Neural cell (in vitro differentiated cells): ENCODE measurements at regions not wholly inside any gene's neighbourhood (a gene's known extent, or its start where the extent isn't known, plus 50 kb on each side); places are given as distances from the start of the nearest gene placed in this dataset.

Experiments
- H2AFZ ChIP-seq: fragments of 200-600, 300-800 bp; sonication (generic), shearing (Covaris generic); 2 replicates; pipeline ENCODE4 v1.6.0; 2014; ENCODE audit warnings: low read depth, mild to moderate bottlenecking, antibody characterized with exemption, low read length, moderate library complexity
- H3F3A ChIP-seq: fragments of 200-600 bp; shearing (Covaris generic); 2 replicates; pipeline ENCODE4 v1.6.1; 2016; ENCODE audit warnings: mild to moderate bottlenecking, moderate library complexity, mixed read lengths, antibody characterized with exemption, low read length; ENCODE audit not compliant: insufficient read depth, poor library complexity, severe bottlenecking
- H3K27ac ChIP-seq: fragments of 200-600, 300-800 bp; sonication (generic), shearing (Covaris generic); 2 replicates; pipeline ENCODE4 v1.5.1; 2014; ENCODE audit warnings: mild to moderate bottlenecking, low read length, moderate library complexity
- H3K27me3 ChIP-seq: fragments of 300-800, 200-600 bp; sonication (generic), shearing (Covaris generic); 2 replicates; pipeline ENCODE4 v1.6.0; 2014; ENCODE audit warnings: mild to moderate bottlenecking, low read depth, low read length, moderate library complexity; ENCODE audit not compliant: insufficient read depth
- H3K36me3 ChIP-seq: fragments of 300-800, 200-600 bp; sonication (generic), shearing (Covaris generic); 2 replicates; pipeline ENCODE4 v1.5.1; 2014; ENCODE audit warnings: mild to moderate bottlenecking, antibody characterized with exemption, low read length, moderate library complexity; ENCODE audit not compliant: insufficient read depth
- H3K4me2 ChIP-seq: fragments of 300-800, 200-600 bp; sonication (generic), shearing (Covaris generic); 2 replicates; pipeline ENCODE4 v1.6.0; 2014; ENCODE audit warnings: mild to moderate bottlenecking, low read length
- H3K4me3 ChIP-seq: fragments of 300-800, 200-600 bp; sonication (generic), shearing (Covaris generic); 2 replicates; pipeline ENCODE4 v1.5.1; 2014; ENCODE audit warnings: mild to moderate bottlenecking, low read length, moderate library complexity
- H3K79me2 ChIP-seq: fragments of 200-600 bp; shearing (Covaris generic); replicated peaks from 2 replicates; pipeline ENCODE4 v1.6.0; 2014; ENCODE audit warnings: mild to moderate bottlenecking, low read length, moderate library complexity; ENCODE audit not compliant: insufficient read depth
- H3K9ac ChIP-seq: fragments of 300-800, 200-600 bp; sonication (generic), shearing (Covaris generic); 2 replicates; pipeline ENCODE4 v1.6.1; 2016; ENCODE audit warnings: mild to moderate bottlenecking, low read length, mixed read lengths
- H3K9me2 ChIP-seq: fragments of 200-600 bp; shearing (Covaris generic); 2 replicates; pipeline ENCODE4 v1.6.1; 2016; ENCODE audit warnings: mild to moderate bottlenecking, low read length, mixed read lengths; ENCODE audit not compliant: insufficient read depth
- H3K9me3 ChIP-seq: fragments of 200-600, 300-800 bp; sonication (generic), shearing (Covaris generic); 2 replicates; pipeline ENCODE4 v1.6.1; 2016; ENCODE audit warnings: mild to moderate bottlenecking, mixed run types, low read length, moderate library complexity, mixed read lengths
- H4K20me1 ChIP-seq: fragments of 200-600 bp; shearing (Covaris generic); 2 replicates; pipeline ENCODE4 v1.6.1; 2016; ENCODE audit warnings: mild to moderate bottlenecking, mixed run types; ENCODE audit not compliant: insufficient read depth
- EP300 ChIP-seq: fragments of 450-650 bp; conservative IDR thresholded peaks from 2 replicates; pipeline ENCODE4 v1.6.1; 2014; ENCODE audit warnings: antibody characterized with exemption, mild to moderate bottlenecking, moderate library complexity; ENCODE audit not compliant: poor library complexity, severe bottlenecking
- EZH2 ChIP-seq: fragments of 200-600, 300-800 bp; shearing (Covaris generic), sonication (generic); IDR thresholded peaks from 2 replicates; pipeline ENCODE4 v1.6.1; 2014; ENCODE audit warnings: antibody characterized with exemption, low read length, borderline replicate concordance, mild to moderate bottlenecking; ENCODE audit not compliant: insufficient read depth, poor library complexity, severe bottlenecking
- MXI1 ChIP-seq: fragments of 450-650 bp; conservative IDR thresholded peaks from 2 replicates; pipeline ENCODE4 v1.6.1; 2014; ENCODE audit warnings: antibody characterized with exemption, mild to moderate bottlenecking; ENCODE audit not compliant: poor library complexity, severe bottlenecking
- POLR2AphosphoS5 ChIP-seq: IDR thresholded peaks from 2 replicates; pipeline ENCODE4 v1.6.1; 2012
- RAD21 ChIP-seq: fragments of 450-650 bp; conservative IDR thresholded peaks from 2 replicates; pipeline ENCODE4 v1.6.1; 2014; ENCODE audit warnings: antibody characterized with exemption, mild to moderate bottlenecking, moderate library complexity
- SMC3 ChIP-seq: fragments of 450-650 bp; conservative IDR thresholded peaks from 2 replicates; pipeline ENCODE4 v1.6.1; 2014; ENCODE audit warnings: antibody characterized with exemption, mild to moderate bottlenecking, moderate library complexity; ENCODE audit not compliant: poor library complexity
- TAF1 ChIP-seq: IDR thresholded peaks from 2 replicates; pipeline ENCODE4 v1.6.1; 2012; ENCODE audit warnings: low read depth
- TF ChIP-seq, protein P1 (sequence below): fragments of 450-650 bp; IDR thresholded peaks from 2 replicates; pipeline ENCODE4 v1.5.1; 2014; ENCODE audit warnings: antibody characterized with exemption, mild to moderate bottlenecking, moderate library complexity; ENCODE audit not compliant: poor library complexity, severe bottlenecking
- TF ChIP-seq, protein P2 (sequence below): IDR thresholded peaks from 2 replicates; pipeline ENCODE4 v1.6.1; 2012; ENCODE audit warnings: borderline replicate concordance

DNA sequence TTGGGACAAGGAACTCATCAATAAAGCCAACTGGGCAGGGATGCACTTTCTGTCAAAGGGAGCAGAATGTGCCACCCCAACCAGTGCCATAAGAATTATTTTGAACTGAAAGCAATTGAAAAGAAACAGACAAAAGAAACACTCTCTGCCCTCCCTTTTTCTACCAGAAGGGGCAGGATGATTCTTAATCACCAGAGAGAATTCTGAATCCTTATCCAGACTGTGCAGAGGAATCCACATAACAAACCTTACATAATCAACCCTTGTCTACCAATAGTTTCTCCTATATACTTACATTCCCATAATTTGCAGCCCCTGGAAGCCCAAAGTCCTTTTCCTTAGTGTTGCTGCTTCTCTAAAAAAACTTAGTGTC, 520.7 kb upstream of the NBEA start:
- H3K79me2 ChIP-seq, result no peaks in the 10 kb centered on the region
- H3K4me3 ChIP-seq, result no peak overlapping the region
- no peak overlapping the region for H3K27ac ChIP-seq
- H2AFZ ChIP-seq, result no peak overlapping the region
- no peaks in the 10 kb centered on the region for H3K27me3 ChIP-seq
- no peaks in the 10 kb centered on the region for H4K20me1 ChIP-seq
- no peaks in the 10 kb centered on the region for H3K9me3 ChIP-seq
- H3K9ac ChIP-seq, result no peak overlapping the region
- no peaks in the 10 kb centered on the region for H3K9me2 ChIP-seq
- no peaks in the 10 kb centered on the region for H3F3A ChIP-seq
- H3K36me3 ChIP-seq, result no peaks in the 10 kb centered on the region
- TF ChIP-seq TAF1, result no peak
- TF ChIP-seq, protein P1, sequence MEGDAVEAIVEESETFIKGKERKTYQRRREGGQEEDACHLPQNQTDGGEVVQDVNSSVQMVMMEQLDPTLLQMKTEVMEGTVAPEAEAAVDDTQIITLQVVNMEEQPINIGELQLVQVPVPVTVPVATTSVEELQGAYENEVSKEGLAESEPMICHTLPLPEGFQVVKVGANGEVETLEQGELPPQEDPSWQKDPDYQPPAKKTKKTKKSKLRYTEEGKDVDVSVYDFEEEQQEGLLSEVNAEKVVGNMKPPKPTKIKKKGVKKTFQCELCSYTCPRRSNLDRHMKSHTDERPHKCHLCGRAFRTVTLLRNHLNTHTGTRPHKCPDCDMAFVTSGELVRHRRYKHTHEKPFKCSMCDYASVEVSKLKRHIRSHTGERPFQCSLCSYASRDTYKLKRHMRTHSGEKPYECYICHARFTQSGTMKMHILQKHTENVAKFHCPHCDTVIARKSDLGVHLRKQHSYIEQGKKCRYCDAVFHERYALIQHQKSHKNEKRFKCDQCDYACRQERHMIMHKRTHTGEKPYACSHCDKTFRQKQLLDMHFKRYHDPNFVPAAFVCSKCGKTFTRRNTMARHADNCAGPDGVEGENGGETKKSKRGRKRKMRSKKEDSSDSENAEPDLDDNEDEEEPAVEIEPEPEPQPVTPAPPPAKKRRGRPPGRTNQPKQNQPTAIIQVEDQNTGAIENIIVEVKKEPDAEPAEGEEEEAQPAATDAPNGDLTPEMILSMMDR, result peak; percentile 16
- H3K4me2 ChIP-seq, result no peak overlapping the region

DNA sequence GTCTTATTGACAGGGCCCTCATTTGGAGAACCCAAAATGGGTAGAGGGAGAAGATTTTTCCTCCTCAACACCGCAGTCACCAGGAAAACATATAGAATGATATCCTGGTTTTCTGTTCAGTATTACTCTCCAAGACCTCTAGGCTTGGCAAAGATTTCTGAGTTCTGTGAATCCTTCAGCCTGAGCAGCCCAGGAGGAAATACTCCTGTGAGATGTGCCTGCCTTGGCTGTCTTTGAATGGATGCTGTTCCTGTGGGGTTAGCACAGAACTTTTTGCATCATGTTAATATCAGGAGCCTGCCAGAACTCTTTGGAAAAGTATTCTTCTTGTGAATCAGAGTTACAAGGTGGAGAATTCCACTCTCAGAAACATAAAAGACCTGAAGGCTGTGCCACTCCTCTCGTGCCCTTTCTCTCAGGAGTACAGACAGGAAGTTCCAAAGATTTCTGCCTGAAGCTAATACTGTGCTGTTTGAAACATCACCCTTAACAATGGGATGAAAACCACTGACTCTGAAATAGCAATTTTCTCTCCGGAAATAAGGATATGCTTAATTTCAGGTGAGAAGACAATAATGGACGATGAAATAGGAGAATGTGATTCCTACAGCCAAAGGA, 520.1 kb upstream of the NBEA start:
- H3K36me3 ChIP-seq, result no peaks in the 10 kb centered on the region
- TF ChIP-seq, protein P1, result no peak
- TF ChIP-seq, protein P2, sequence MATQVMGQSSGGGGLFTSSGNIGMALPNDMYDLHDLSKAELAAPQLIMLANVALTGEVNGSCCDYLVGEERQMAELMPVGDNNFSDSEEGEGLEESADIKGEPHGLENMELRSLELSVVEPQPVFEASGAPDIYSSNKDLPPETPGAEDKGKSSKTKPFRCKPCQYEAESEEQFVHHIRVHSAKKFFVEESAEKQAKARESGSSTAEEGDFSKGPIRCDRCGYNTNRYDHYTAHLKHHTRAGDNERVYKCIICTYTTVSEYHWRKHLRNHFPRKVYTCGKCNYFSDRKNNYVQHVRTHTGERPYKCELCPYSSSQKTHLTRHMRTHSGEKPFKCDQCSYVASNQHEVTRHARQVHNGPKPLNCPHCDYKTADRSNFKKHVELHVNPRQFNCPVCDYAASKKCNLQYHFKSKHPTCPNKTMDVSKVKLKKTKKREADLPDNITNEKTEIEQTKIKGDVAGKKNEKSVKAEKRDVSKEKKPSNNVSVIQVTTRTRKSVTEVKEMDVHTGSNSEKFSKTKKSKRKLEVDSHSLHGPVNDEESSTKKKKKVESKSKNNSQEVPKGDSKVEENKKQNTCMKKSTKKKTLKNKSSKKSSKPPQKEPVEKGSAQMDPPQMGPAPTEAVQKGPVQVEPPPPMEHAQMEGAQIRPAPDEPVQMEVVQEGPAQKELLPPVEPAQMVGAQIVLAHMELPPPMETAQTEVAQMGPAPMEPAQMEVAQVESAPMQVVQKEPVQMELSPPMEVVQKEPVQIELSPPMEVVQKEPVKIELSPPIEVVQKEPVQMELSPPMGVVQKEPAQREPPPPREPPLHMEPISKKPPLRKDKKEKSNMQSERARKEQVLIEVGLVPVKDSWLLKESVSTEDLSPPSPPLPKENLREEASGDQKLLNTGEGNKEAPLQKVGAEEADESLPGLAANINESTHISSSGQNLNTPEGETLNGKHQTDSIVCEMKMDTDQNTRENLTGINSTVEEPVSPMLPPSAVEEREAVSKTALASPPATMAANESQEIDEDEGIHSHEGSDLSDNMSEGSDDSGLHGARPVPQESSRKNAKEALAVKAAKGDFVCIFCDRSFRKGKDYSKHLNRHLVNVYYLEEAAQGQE, result no peak
- H3K4me3 ChIP-seq, result no peak overlapping the region
- no peaks in the 10 kb centered on the region for H3K9me2 ChIP-seq
- no peaks in the 10 kb centered on the region for H3K27me3 ChIP-seq
- H3K79me2 ChIP-seq, result no peaks in the 10 kb centered on the region
- H3K4me2 ChIP-seq, result no peak overlapping the region
- no peaks in the 10 kb centered on the region for H4K20me1 ChIP-seq
- no peaks in the 10 kb centered on the region for H3F3A ChIP-seq
- H2AFZ ChIP-seq, result no peak overlapping the region
- no peak overlapping the region for H3K9ac ChIP-seq
- no peak overlapping the region for H3K27ac ChIP-seq
- H3K9me3 ChIP-seq, result no peaks in the 10 kb centered on the region

DNA sequence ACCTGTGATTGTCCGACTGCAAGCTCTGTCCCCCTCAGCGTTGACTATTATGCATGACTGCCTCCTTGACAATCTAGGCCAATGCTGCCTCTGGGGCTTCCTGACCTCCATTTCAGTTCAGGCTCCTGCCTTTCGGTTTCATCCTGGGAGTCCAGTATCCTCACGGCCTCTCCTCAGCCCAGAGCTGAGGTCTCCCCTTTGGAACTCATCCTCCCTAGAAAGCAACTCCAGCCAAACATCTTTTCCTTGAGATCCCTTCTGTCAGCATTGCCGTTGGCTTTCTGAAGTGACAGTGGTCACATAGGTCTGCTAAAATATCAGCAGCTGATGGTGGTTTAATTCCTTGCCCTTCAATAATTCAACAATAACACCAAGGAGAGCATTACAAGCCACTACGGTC, 519.1 kb upstream of the NBEA start:
- no peak overlapping the region for H3K4me3 ChIP-seq
- no peaks in the 10 kb centered on the region for H3K27me3 ChIP-seq
- H3K4me2 ChIP-seq, result no peak overlapping the region
- H3K36me3 ChIP-seq, result no peaks in the 10 kb centered on the region
- no peaks in the 10 kb centered on the region for H3K79me2 ChIP-seq
- H3K27ac ChIP-seq, result no peak overlapping the region
- H4K20me1 ChIP-seq, result no peaks in the 10 kb centered on the region
- H2AFZ ChIP-seq, result no peak overlapping the region
- no peak overlapping the region for H3K9ac ChIP-seq
- H3K9me2 ChIP-seq, result no peaks in the 10 kb centered on the region
- no peaks in the 10 kb centered on the region for H3F3A ChIP-seq
- H3K9me3 ChIP-seq, result no peaks in the 10 kb centered on the region
- TF ChIP-seq POLR2AphosphoS5 (no peak), RAD21 (no peak), EP300 (no peak), EZH2 (no peak), TAF1 (no peak), SMC3 (no peak), MXI1 (no peak)
- TF ChIP-seq, protein P1, result no peak
